LNCAP (cell line): ENCODE measurements at regions not wholly inside any gene's neighbourhood (a gene's known extent, or its start where the extent isn't known, plus 50 kb on each side); places are given as distances from the start of the nearest gene placed in this dataset.

Experiments used
- CTCF ChIP-seq: fragments of 450-650 bp; IDR thresholded peaks from 2 replicates; pipeline ENCODE4 v1.5.1; 2017; ENCODE audit warnings: mild to moderate bottlenecking

- TF ChIP-seq CTCF = no peak
Observed at GRCh38 chr11:121894581-121894980, 221.4 kb downstream of the BLID start.

- no peak for TF ChIP-seq CTCF
Observed at GRCh38 chr11:121892863-121893262, 223.2 kb downstream of the BLID start.

- no peak for TF ChIP-seq CTCF
Observed at GRCh38 chr11:121892131-121892681, 223.8 kb downstream of the BLID start.

GRCh38 chr11:121890946-121891515, 225.0 kb downstream of the BLID start:
- no peak for TF ChIP-seq CTCF

GRCh38 chr11:121890377-121890776, 225.6 kb downstream of the BLID start:
- TF ChIP-seq CTCF = no peak

- no peak for TF ChIP-seq CTCF
Observed at GRCh38 chr11:121889931-121890330, 226.1 kb downstream of the BLID start.

GRCh38 chr11:121889186-121889585, 226.8 kb downstream of the BLID start:
- TF ChIP-seq CTCF = no peak

- TF ChIP-seq CTCF = no peak
Observed at GRCh38 chr11:121887976-121888557, 227.9 kb downstream of the BLID start.
